ENCODE measurements at regions not wholly inside any gene's neighbourhood (a gene's known extent, or its start where the extent isn't known, plus 50 kb on each side); places are given as distances from the start of the nearest gene placed in this dataset.

DNA sequence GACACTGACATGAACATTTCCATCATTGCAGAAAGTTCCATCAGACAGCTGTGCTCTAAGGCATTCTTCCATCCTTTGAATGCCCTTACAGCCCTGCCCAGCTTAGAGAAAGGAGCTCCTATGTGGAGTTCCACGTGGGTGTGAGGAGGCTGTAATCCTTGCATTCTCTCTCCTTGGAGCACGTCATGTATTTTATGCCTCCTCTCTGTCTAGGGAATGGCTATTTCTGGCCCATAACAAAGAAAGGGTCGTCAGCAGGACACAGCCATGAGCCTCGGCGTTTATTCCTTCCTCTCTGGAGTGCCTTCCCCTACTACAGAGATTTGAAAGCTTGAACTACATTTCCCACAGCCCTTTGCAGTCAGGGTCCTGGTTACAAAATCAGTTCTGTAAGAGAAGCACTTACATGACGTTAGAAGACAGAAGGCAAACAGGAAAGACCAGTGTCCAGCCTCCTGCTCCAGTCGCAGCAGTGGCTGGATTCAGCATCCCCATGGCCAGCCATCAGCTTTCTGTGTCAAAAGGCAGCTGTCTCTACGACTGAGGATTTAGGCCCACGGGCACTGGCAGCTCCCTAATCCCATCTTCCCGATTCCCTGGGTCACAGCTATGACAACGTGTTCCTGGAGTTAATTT lies 234.9 kb downstream of the TFCP2L1 start:
- TF ChIP-seq FOXP2 (optimal IDR thresholded peaks at IDR 0.05; ENCODE audit: borderline replicate concordance, extremely low read depth, extremely low read length, insufficient read depth) (no peak), SIN3A (IDR thresholded peaks at IDR 0.05; ENCODE audit: borderline replicate concordance, insufficient read depth, low read length) (no peak), TAF1 (IDR thresholded peaks at IDR 0.05; ENCODE audit: borderline replicate concordance, insufficient read depth, low read length) (no peak), POLR2AphosphoS5 (IDR thresholded peaks at IDR 0.05; ENCODE audit: low read depth, low read length) (no peak)
- TF ChIP-seq, protein P1, sequence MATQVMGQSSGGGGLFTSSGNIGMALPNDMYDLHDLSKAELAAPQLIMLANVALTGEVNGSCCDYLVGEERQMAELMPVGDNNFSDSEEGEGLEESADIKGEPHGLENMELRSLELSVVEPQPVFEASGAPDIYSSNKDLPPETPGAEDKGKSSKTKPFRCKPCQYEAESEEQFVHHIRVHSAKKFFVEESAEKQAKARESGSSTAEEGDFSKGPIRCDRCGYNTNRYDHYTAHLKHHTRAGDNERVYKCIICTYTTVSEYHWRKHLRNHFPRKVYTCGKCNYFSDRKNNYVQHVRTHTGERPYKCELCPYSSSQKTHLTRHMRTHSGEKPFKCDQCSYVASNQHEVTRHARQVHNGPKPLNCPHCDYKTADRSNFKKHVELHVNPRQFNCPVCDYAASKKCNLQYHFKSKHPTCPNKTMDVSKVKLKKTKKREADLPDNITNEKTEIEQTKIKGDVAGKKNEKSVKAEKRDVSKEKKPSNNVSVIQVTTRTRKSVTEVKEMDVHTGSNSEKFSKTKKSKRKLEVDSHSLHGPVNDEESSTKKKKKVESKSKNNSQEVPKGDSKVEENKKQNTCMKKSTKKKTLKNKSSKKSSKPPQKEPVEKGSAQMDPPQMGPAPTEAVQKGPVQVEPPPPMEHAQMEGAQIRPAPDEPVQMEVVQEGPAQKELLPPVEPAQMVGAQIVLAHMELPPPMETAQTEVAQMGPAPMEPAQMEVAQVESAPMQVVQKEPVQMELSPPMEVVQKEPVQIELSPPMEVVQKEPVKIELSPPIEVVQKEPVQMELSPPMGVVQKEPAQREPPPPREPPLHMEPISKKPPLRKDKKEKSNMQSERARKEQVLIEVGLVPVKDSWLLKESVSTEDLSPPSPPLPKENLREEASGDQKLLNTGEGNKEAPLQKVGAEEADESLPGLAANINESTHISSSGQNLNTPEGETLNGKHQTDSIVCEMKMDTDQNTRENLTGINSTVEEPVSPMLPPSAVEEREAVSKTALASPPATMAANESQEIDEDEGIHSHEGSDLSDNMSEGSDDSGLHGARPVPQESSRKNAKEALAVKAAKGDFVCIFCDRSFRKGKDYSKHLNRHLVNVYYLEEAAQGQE (IDR thresholded peaks at IDR 0.05; ENCODE audit: insufficient read depth in 1 of 2, low read depth in 2 of 2, low read length in 2 of 2): no peak

DNA sequence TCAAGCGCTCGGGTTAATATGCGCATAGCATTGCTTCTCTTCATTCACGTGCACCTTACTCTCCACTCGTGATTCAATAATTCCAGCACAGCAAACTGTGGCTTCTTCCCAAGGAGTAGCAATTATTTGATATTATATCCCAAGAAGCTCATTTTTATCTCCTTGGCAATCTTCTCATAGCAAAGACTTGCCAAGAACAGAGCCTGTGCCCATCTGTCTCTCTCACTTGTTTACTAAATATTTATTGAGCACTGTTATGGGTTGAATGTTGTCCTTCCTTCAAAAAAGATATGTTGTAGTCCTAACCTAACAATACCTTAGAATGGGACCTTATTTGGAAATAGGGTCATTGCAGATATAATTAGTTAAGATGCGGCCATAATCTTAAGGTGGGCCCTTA lies 233.7 kb downstream of the TFCP2L1 start:
- no peak for TF ChIP-seq SIN3A (IDR thresholded peaks at IDR 0.05; ENCODE audit: borderline replicate concordance, insufficient read depth, low read length)
- TF ChIP-seq POLR2AphosphoS5 (IDR thresholded peaks at IDR 0.05; ENCODE audit: low read depth, low read length): no peak
- TF ChIP-seq TAF1 (IDR thresholded peaks at IDR 0.05; ENCODE audit: borderline replicate concordance, insufficient read depth, low read length): no peak
- no peak for TF ChIP-seq FOXP2 (optimal IDR thresholded peaks at IDR 0.05; ENCODE audit: borderline replicate concordance, extremely low read depth, extremely low read length, insufficient read depth)
- TF ChIP-seq, protein P1 (IDR thresholded peaks at IDR 0.05; ENCODE audit: insufficient read depth in 1 of 2, low read depth in 2 of 2, low read length in 2 of 2): no peak

DNA sequence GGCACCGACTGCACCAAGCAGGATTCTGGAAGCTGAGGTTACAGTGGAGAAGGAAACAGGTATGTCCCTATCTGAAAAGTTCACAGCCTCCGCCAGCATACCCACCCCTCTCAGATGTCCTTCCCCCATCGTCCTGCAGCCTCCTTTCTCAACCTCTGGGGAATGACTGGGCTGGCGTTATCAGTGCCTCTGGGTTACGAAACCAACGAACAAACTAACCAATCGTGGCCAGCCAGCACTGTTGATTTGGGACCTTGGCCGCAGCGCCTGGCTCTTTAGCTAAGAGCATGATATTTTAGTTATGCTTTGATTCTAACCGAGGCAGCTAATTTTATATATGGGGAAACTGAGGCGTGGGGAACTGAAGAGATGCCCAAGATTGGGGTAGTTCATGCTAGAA lies 233.0 kb downstream of the TFCP2L1 start:
- no peak for TF ChIP-seq SIN3A (IDR thresholded peaks at IDR 0.05; ENCODE audit: borderline replicate concordance, insufficient read depth, low read length)
- no peak for TF ChIP-seq POLR2AphosphoS5 (IDR thresholded peaks at IDR 0.05; ENCODE audit: low read depth, low read length)
- TF ChIP-seq, protein P1 (IDR thresholded peaks at IDR 0.05; ENCODE audit: insufficient read depth in 1 of 2, low read depth in 2 of 2, low read length in 2 of 2): no peak
- no peak for TF ChIP-seq FOXP2 (optimal IDR thresholded peaks at IDR 0.05; ENCODE audit: borderline replicate concordance, extremely low read depth, extremely low read length, insufficient read depth)
- TF ChIP-seq TAF1 (IDR thresholded peaks at IDR 0.05; ENCODE audit: borderline replicate concordance, insufficient read depth, low read length): no peak

DNA sequence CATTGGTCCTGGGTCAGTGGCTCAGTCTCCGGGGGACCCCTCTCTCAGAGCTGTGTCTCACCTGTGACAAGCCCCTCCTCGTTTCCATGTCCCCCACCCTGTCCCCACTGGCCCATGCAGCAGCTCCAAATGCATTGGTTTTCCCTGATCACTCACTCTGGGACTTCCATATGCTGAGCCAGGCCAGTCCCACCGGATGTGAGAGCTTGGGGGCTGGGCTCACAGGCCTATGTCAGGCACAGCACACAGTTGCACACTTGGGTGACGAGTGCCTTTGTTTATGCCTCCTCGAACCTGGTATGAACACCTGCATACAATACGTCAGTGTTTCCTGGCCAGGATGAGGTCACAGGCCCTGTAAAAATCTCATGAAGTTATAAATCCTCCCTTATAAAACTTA lies 232.5 kb downstream of the TFCP2L1 start:
- TF ChIP-seq POLR2AphosphoS5 (IDR thresholded peaks at IDR 0.05; ENCODE audit: low read depth, low read length) (no peak), TAF1 (IDR thresholded peaks at IDR 0.05; ENCODE audit: borderline replicate concordance, insufficient read depth, low read length) (no peak), SIN3A (IDR thresholded peaks at IDR 0.05; ENCODE audit: borderline replicate concordance, insufficient read depth, low read length) (no peak), FOXP2 (optimal IDR thresholded peaks at IDR 0.05; ENCODE audit: borderline replicate concordance, extremely low read depth, extremely low read length, insufficient read depth) (no peak)
- TF ChIP-seq, protein P1 (IDR thresholded peaks at IDR 0.05; ENCODE audit: insufficient read depth in 1 of 2, low read depth in 2 of 2, low read length in 2 of 2): no peak
